ENCODE measurements at regions not wholly inside any gene's neighbourhood (a gene's known extent, or its start where the extent isn't known, plus 50 kb on each side); places are given as distances from the start of the nearest gene placed in this dataset.
"Not testable (repeated sequence)": the region's sequence is repeated elsewhere in the genome, so short reads cannot be mapped to it uniquely, and the experiment has no call there.

DNA sequence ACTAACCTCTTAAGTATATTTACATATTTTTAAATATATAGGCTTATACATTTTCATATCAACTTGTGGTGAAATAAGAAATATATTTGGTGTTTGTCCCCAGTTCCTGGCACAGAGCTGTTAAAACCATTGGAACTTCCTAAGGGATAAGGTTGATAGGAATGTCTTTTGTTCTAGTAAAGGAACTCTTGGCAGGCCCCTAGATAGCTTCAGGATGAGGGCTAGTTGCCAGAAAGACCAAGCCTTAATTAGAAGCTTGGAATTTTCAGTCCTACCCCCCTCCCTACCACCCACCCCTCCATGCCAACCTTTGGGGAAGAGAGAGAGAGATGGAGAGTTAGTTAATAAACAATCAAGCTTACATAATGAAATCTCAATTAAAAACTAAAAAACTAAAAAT, 638.6 kb upstream of the ACO1 start:
- no peaks in the 10 kb centered on the region for H3K36me3 ChIP-seq (ENCODE audit: control insufficient read depth, low read length)
- H3K4me1 ChIP-seq (ENCODE audit: control insufficient read depth, low read length), result no peaks in the 10 kb centered on the region
- no peaks in the 10 kb centered on the region for H3K9me3 ChIP-seq (ENCODE audit: control insufficient read depth, insufficient read depth, low read length)
- no peak overlapping the region for H3K27ac ChIP-seq (ENCODE audit: low read depth, low read length)
- no peaks in the 10 kb centered on the region for H3K79me2 ChIP-seq (ENCODE audit: control insufficient read depth, low read length)
- H3K4me3 ChIP-seq (ENCODE audit: low read length), result no peak overlapping the region
- H3K9me2 ChIP-seq (replicated peaks; ENCODE audit: control insufficient read depth, low read length), result no peaks in the 10 kb centered on the region
- H3K4me2 ChIP-seq (ENCODE audit: low read length), result no peak overlapping the region
- TF ChIP-seq EZH2phosphoT487 (IDR thresholded peaks at IDR 0.05; ENCODE audit: borderline replicate concordance, low read length), result no peak
- TF ChIP-seq CTCF (IDR thresholded peaks at IDR 0.05; ENCODE audit: low read depth, low read length, poor library complexity, severe bottlenecking), result no peak
- no peaks in the 10 kb centered on the region for H3K27me3 ChIP-seq (ENCODE audit: control insufficient read depth, low read length)
- H4K20me1 ChIP-seq (ENCODE audit: control insufficient read depth, insufficient read depth, low read depth, low read length), result no peaks in the 10 kb centered on the region
- no peaks in the 10 kb centered on the region for H3F3A ChIP-seq (ENCODE audit: control insufficient read depth, insufficient read depth)

DNA sequence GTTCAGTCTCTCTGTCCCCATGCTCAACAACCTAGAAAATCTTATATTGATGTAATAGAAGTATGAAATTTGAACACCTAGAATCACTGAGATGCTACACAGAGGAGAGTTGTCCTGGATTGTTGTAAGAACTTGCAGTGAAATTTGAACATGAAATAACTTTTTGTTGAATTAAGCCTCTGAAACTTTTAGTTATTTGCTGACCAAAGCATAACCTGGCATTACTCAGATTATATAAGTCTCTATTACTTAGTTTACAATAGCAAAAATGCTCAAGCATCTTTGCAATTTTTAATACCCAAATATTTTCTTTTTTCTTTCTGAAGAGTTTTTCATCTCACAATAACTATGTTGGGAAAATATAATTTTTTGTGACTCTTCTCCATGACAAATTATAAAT, 630.7 kb upstream of the ACO1 start:
- no peaks in the 10 kb centered on the region for H3K9me2 ChIP-seq (replicated peaks; ENCODE audit: control insufficient read depth, low read length)
- no peaks in the 10 kb centered on the region for H4K20me1 ChIP-seq (ENCODE audit: control insufficient read depth, insufficient read depth, low read depth, low read length)
- TF ChIP-seq CTCF (IDR thresholded peaks at IDR 0.05; ENCODE audit: low read depth, low read length, poor library complexity, severe bottlenecking) (no peak), EZH2phosphoT487 (IDR thresholded peaks at IDR 0.05; ENCODE audit: borderline replicate concordance, low read length) (no peak)
- no peaks in the 10 kb centered on the region for H3K27me3 ChIP-seq (ENCODE audit: control insufficient read depth, low read length)
- H3K9me3 ChIP-seq (ENCODE audit: control insufficient read depth, insufficient read depth, low read length), result no peaks in the 10 kb centered on the region
- no peaks in the 10 kb centered on the region for H3K4me1 ChIP-seq (ENCODE audit: control insufficient read depth, low read length)
- no peak overlapping the region for H3K4me2 ChIP-seq (ENCODE audit: low read length)
- no peak overlapping the region for H3K4me3 ChIP-seq (ENCODE audit: low read length)
- no peak overlapping the region for H3K27ac ChIP-seq (ENCODE audit: low read depth, low read length)
- no peaks in the 10 kb centered on the region for H3K36me3 ChIP-seq (ENCODE audit: control insufficient read depth, low read length)
- no peaks in the 10 kb centered on the region for H3K79me2 ChIP-seq (ENCODE audit: control insufficient read depth, low read length)
- H3F3A ChIP-seq (ENCODE audit: control insufficient read depth, insufficient read depth), result no peaks in the 10 kb centered on the region

DNA sequence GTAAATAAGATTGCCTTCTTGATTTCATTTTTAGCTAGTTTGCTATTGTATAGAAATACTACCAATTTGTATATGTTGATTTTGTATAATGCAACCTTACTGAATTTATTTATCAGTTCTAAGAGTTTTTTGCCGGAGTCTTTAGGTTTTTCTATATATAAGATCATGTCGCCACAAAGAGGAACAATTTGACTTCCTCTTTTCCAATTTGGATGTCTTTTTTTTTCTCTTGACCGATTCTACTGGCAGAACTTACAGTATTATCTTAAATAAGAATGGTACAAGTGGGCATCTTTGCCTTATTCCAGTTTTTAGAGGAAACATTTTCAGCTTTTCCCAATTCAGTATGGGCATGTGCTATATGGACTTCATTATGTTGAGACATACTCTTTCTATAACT, 624.7 kb upstream of the ACO1 start:
- no peaks in the 10 kb centered on the region for H3K79me2 ChIP-seq (ENCODE audit: control insufficient read depth, low read length)
- H3K27ac ChIP-seq (ENCODE audit: low read depth, low read length), result no peak overlapping the region
- H3K27me3 ChIP-seq (ENCODE audit: control insufficient read depth, low read length), result no peaks in the 10 kb centered on the region
- H4K20me1 ChIP-seq (ENCODE audit: control insufficient read depth, insufficient read depth, low read depth, low read length), result no peaks in the 10 kb centered on the region
- H3K4me2 ChIP-seq (ENCODE audit: low read length), result no peak overlapping the region
- no peaks in the 10 kb centered on the region for H3K9me2 ChIP-seq (replicated peaks; ENCODE audit: control insufficient read depth, low read length)
- H3K9me3 ChIP-seq (ENCODE audit: control insufficient read depth, insufficient read depth, low read length), result peaks cover 5% of the 10 kb centered on the region; the same call in 1 of the 2 replicates
- H3K36me3 ChIP-seq (ENCODE audit: control insufficient read depth, low read length), result no peaks in the 10 kb centered on the region
- H3K4me3 ChIP-seq (ENCODE audit: low read length), result no peak overlapping the region
- H3K4me1 ChIP-seq (ENCODE audit: control insufficient read depth, low read length), result no peaks in the 10 kb centered on the region
- TF ChIP-seq CTCF (IDR thresholded peaks at IDR 0.05; ENCODE audit: low read depth, low read length, poor library complexity, severe bottlenecking) (no peak), EZH2phosphoT487 (IDR thresholded peaks at IDR 0.05; ENCODE audit: borderline replicate concordance, low read length) (no peak)
- H3F3A ChIP-seq (ENCODE audit: control insufficient read depth, insufficient read depth), result no peaks in the 10 kb centered on the region

DNA sequence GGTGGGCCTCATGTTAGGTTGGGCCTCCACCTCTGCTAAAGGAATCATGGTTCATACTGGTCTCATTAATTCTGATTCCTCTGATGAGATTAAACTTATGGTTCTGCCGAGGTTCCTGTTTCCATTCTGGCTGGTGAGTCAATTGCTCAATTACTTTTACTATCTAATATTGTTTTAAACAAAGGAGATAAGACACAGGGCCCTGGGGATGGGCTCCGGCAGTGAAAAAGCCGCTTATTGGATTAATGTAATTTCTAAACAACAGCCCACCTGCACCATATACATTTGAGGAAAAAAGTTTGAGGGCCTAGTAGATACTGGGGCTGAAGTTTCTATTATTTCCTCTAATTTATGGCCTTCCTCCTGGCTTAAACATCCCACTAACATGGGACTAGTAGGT, 610.4 kb upstream of the ACO1 start:
- H3K9me3 ChIP-seq (ENCODE audit: control insufficient read depth, insufficient read depth, low read length); H3K9me2 ChIP-seq (replicated peaks; ENCODE audit: control insufficient read depth, low read length); H3K4me1 ChIP-seq (ENCODE audit: control insufficient read depth, low read length); H4K20me1 ChIP-seq (ENCODE audit: control insufficient read depth, insufficient read depth, low read depth, low read length); H3K4me3 ChIP-seq (ENCODE audit: low read length); H3K36me3 ChIP-seq (ENCODE audit: control insufficient read depth, low read length); H3K4me2 ChIP-seq (ENCODE audit: low read length); H3K27ac ChIP-seq (ENCODE audit: low read depth, low read length); H3F3A ChIP-seq (ENCODE audit: control insufficient read depth, insufficient read depth); H3K79me2 ChIP-seq (ENCODE audit: control insufficient read depth, low read length); H3K27me3 ChIP-seq (ENCODE audit: control insufficient read depth, low read length): not testable (repeated sequence)

Data from DOHH2 (cell line).